ENCODE measurements at regions not wholly inside any gene's neighbourhood (a gene's known extent, or its start where the extent isn't known, plus 50 kb on each side); places are given as distances from the start of the nearest gene placed in this dataset.

GRCh38 chr2:145184741-145185651 lies 665.1 kb upstream of the ZEB2 start:
- no peak for DNase-seq

GRCh38 chr2:145169285-145169684 lies 649.4 kb upstream of the ZEB2 start:
- DNase-seq = no peak

GRCh38 chr2:145168091-145168490 lies 648.2 kb upstream of the ZEB2 start:
- DNase-seq = no peak

GRCh38 chr2:145166731-145167302 lies 646.9 kb upstream of the ZEB2 start:
- DNase-seq = no peak

- DNase-seq = no peak
These were observed 641.7 kb upstream of the ZEB2 start for GRCh38 chr2:145161656-145162055.

GRCh38 chr2:145160855-145161254 lies 640.9 kb upstream of the ZEB2 start:
- no peak for DNase-seq

GRCh38 chr2:145159676-145160075 lies 639.8 kb upstream of the ZEB2 start:
- DNase-seq = no peak

GRCh38 chr2:145157741-145158591 lies 638.0 kb upstream of the ZEB2 start:
- DNase-seq = no peak

- DNase-seq = no peak
These were observed 637.2 kb upstream of the ZEB2 start for GRCh38 chr2:145157036-145157675.

- DNase-seq = no peak
These were observed 636.3 kb upstream of the ZEB2 start for GRCh38 chr2:145156199-145156598.

- no peak for DNase-seq
These were observed 635.3 kb upstream of the ZEB2 start for GRCh38 chr2:145155196-145155595.

- DNase-seq = no peak
These were observed 634.8 kb upstream of the ZEB2 start for GRCh38 chr2:145154731-145155130.

GRCh38 chr2:145146691-145147090 lies 626.8 kb upstream of the ZEB2 start:
- DNase-seq = no peak

GRCh38 chr2:145144131-145144728 lies 624.3 kb upstream of the ZEB2 start:
- no peak for DNase-seq

GRCh38 chr2:145141981-145142380 lies 622.1 kb upstream of the ZEB2 start:
- no peak for DNase-seq

- DNase-seq = no peak
These were observed 620.7 kb upstream of the ZEB2 start for GRCh38 chr2:145140658-145141057.

- no peak for DNase-seq
These were observed 618.7 kb upstream of the ZEB2 start for GRCh38 chr2:145138626-145139025.

- no peak for DNase-seq
These were observed 618.0 kb upstream of the ZEB2 start for GRCh38 chr2:145137901-145138300.

- no peak for DNase-seq
These were observed 617.3 kb upstream of the ZEB2 start for GRCh38 chr2:145137211-145137610.

- no peak for DNase-seq
These were observed 616.8 kb upstream of the ZEB2 start for GRCh38 chr2:145136702-145137101.

GRCh38 chr2:145126146-145126545 lies 606.2 kb upstream of the ZEB2 start:
- no peak for DNase-seq

- DNase-seq = no peak
These were observed 604.2 kb upstream of the ZEB2 start for GRCh38 chr2:145124085-145124484.

- no peak for DNase-seq
These were observed 603.7 kb upstream of the ZEB2 start for GRCh38 chr2:145123606-145124005.
